ENCODE measurements at regions not wholly inside any gene's neighbourhood (a gene's known extent, or its start where the extent isn't known, plus 50 kb on each side); places are given as distances from the start of the nearest gene placed in this dataset.

- TF ChIP-seq ZNF232 (CRISPR knock-in tag; IDR thresholded peaks at IDR 0.05) (no peak), FOXK1 (CRISPR knock-in tag; IDR thresholded peaks at IDR 0.05) (no peak), CTCF (IDR thresholded peaks at IDR 0.05) (no peak), PRDM15 (CRISPR knock-in tag; IDR thresholded peaks at IDR 0.05) (no peak), MAX (CRISPR knock-in tag; IDR thresholded peaks at IDR 0.05) (no peak), TEAD1 (CRISPR knock-in tag; IDR thresholded peaks at IDR 0.05) (no peak), ELF4 (CRISPR knock-in tag; IDR thresholded peaks at IDR 0.05; ENCODE audit: low read depth) (no peak), IRF1 (CRISPR knock-in tag; IDR thresholded peaks at IDR 0.05) (no peak), NR2C2 (CRISPR knock-in tag; IDR thresholded peaks at IDR 0.05) (no peak)
Measured at GRCh38 chr10:109245821-109246220, 677.5 kb downstream of the XPNPEP1 start.

Data from WTC11 (cell line).